DND-41 (cell line): ENCODE measurements at regions not wholly inside any gene's neighbourhood (a gene's known extent, or its start where the extent isn't known, plus 50 kb on each side); places are given as distances from the start of the nearest gene placed in this dataset.
"Not testable (repeated sequence)": the region's sequence is repeated elsewhere in the genome, so short reads cannot be mapped to it uniquely, and the experiment has no call there.

Experiments used
- ATAC-seq: fragments of 200-7000 bp; cut with Tn5 transposase; 3 replicates; pipeline ENCODE4 v1.9.1; 2021; ENCODE audit warnings: low read depth; ENCODE audit not compliant: insufficient read depth
- DNase-seq: peaks from one replicate; pipeline ENCODE4 v3.0.0-alpha.2; 2020
- H2AFZ ChIP-seq: 2 replicates; pipeline ENCODE4 v1.6.0; 2012; ENCODE audit warnings: low read depth, low read length
- H3K27ac ChIP-seq: 2 replicates; pipeline ENCODE4 v1.5.1; 2012; ENCODE audit warnings: low read length, inconsistent platforms
- H3K27me3 ChIP-seq: fragments of 200-600 bp; sonication (generic); 2 replicates; pipeline ENCODE4 v1.6.0; 2012; ENCODE audit warnings: low read length, mild to moderate bottlenecking, inconsistent platforms; ENCODE audit not compliant: insufficient read depth, poor library complexity
- H3K36me3 ChIP-seq: 2 replicates; pipeline ENCODE4 v1.5.1; 2012; ENCODE audit warnings: low read length, inconsistent platforms; ENCODE audit not compliant: insufficient read depth
- H3K4me1 ChIP-seq: 2 replicates; pipeline ENCODE4 v1.5.1; 2012; ENCODE audit warnings: mild to moderate bottlenecking, low read length; ENCODE audit not compliant: insufficient read depth
- H3K4me2 ChIP-seq: 2 replicates; pipeline ENCODE4 v1.6.0; 2012; ENCODE audit warnings: mild to moderate bottlenecking, moderate library complexity, low read length, inconsistent platforms; ENCODE audit not compliant: insufficient read depth
- H3K4me3 ChIP-seq, 2 experiments: fragments of 200-600 bp in 1 of 2; shearing (Covaris generic) in 1 of 2; 2 replicates each; pipeline ENCODE4 v1.5.1; 2012 to 2016; ENCODE audit warnings: inconsistent platforms in 2 of 2, low read length in 2 of 2, mild to moderate bottlenecking in 2 of 2, low read depth in 1 of 2, moderate library complexity in 1 of 2
- H3K79me2 ChIP-seq: 2 replicates; pipeline ENCODE4 v1.6.0; 2012; ENCODE audit warnings: low read length, inconsistent platforms; ENCODE audit not compliant: insufficient read depth
- H3K9ac ChIP-seq: 2 replicates; pipeline ENCODE4 v1.6.0; 2012; ENCODE audit warnings: low read depth, mild to moderate bottlenecking, inconsistent platforms, low read length, moderate library complexity
- H3K9me3 ChIP-seq: 2 replicates; pipeline ENCODE4 v1.5.1; 2012; ENCODE audit warnings: low read length, moderate library complexity, mild to moderate bottlenecking, inconsistent platforms; ENCODE audit not compliant: insufficient read depth, severe bottlenecking
- H4K20me1 ChIP-seq: 2 replicates; pipeline ENCODE4 v1.6.0; 2012; ENCODE audit warnings: low read length; ENCODE audit not compliant: insufficient read depth
- CTCF ChIP-seq: IDR thresholded peaks from 2 replicates; pipeline ENCODE4 v1.5.1; 2012; ENCODE audit warnings: borderline replicate concordance, low read length, moderate library complexity, mild to moderate bottlenecking; ENCODE audit not compliant: poor library complexity, severe bottlenecking; ENCODE audit errors: extremely low read depth
- EZH2 ChIP-seq: IDR thresholded peaks from 3 replicates; pipeline ENCODE4 v1.6.1; 2012; ENCODE audit warnings: borderline replicate concordance, low read depth, mild to moderate bottlenecking, moderate library complexity, low read length, inconsistent platforms; ENCODE audit not compliant: severe bottlenecking

- H3K9me3 ChIP-seq: no peaks in the 10 kb centered on the region
- TF ChIP-seq EZH2 (no peak), CTCF (no peak)
- no peak overlapping the region; the same call in 1 of the 2 replicates for H2AFZ ChIP-seq
- H3K27ac ChIP-seq: no peak overlapping the region
- H3K4me2 ChIP-seq: no peak overlapping the region
- DNase-seq (no peak), ATAC-seq (no peak)
- no peaks in the 10 kb centered on the region for H3K36me3 ChIP-seq
- no peaks in the 10 kb centered on the region for H3K27me3 ChIP-seq
- H3K4me3 ChIP-seq: no peak overlapping the region
- no peak overlapping the region for H3K9ac ChIP-seq
- no peaks in the 10 kb centered on the region for H3K79me2 ChIP-seq
- no peaks in the 10 kb centered on the region for H4K20me1 ChIP-seq
- H3K4me1 ChIP-seq: no peaks in the 10 kb centered on the region
Observed at GRCh38 chr9:7729371-7730163, 70.0 kb downstream of the DMAC1 start.

DNA sequence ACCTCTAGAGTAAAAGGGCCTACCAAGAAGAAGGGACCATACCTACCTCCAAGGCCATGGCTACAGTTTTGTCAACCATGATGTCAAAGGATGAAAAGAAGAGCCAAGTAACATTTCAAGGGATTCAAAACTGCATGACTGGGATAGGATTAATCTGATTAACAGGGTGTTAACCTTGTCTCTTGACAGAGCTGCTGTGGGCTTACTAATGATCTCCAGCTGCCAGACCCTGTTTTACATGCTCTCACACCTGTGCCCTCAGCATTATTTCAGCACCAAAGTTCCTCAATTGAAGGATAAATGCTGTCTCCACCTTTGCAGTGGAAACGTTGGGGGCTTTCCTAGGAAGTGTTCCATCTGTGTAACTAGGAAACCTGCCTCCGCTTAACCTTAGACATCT, 78.3 kb downstream of the DMAC1 start:
- Histone ChIP-seq H3K4me2 (no peak overlapping the region), H3K36me3 (no peaks in the 10 kb centered on the region), H3K27me3 (no peaks in the 10 kb centered on the region), H3K9me3 (no peaks in the 10 kb centered on the region), H4K20me1 (no peaks in the 10 kb centered on the region), H3K9ac (no peak overlapping the region), H3K27ac (no peak overlapping the region), H3K4me1 (no peaks in the 10 kb centered on the region), H3K4me3 (no peak overlapping the region), H2AFZ (no peak overlapping the region; the same call in 1 of the 2 replicates), H3K79me2 (no peaks in the 10 kb centered on the region)
- no peak for TF ChIP-seq EZH2
- no peak for TF ChIP-seq CTCF
- DNase-seq: no peak
- no peak for ATAC-seq

- H3K9ac ChIP-seq, H3K4me1 ChIP-seq, H3K79me2 ChIP-seq, ATAC-seq, H3K27ac ChIP-seq, DNase-seq, H3K4me3 ChIP-seq, H4K20me1 ChIP-seq, H3K4me2 ChIP-seq, H3K27me3 ChIP-seq, H3K36me3 ChIP-seq, H2AFZ ChIP-seq, H3K9me3 ChIP-seq: not testable (repeated sequence)
Observed at GRCh38 chr9:7713088-7713487, 86.5 kb downstream of the DMAC1 start.

DNA sequence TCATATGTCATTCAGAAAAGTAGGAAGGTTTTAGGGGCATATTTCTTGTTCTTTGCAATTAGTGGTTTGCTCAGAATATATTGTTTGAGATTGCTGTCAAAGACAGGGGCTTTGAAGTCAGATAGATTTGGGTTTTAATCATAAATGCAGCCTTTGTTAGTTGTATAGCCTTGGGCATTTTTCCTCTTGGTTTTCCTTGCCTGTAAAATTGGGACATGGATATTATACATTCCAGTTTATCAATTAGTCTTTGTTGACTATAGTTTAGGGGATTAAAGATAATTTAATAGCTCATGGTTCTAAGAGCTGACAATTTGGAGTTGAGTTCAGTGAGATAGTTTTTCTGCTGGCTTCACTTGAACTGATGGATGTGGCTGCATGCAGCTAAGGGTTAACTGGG, 88.9 kb downstream of the DMAC1 start:
- Histone ChIP-seq H3K4me1 (no peaks in the 10 kb centered on the region), H3K4me3 (no peak overlapping the region), H3K9ac (no peak overlapping the region), H3K27ac (no peak overlapping the region), H3K4me2 (no peak overlapping the region), H2AFZ (no peak overlapping the region), H4K20me1 (no peaks in the 10 kb centered on the region), H3K79me2 (no peaks in the 10 kb centered on the region), H3K9me3 (no peaks in the 10 kb centered on the region), H3K27me3 (no peaks in the 10 kb centered on the region), H3K36me3 (no peaks in the 10 kb centered on the region)
- ATAC-seq: no peak
- DNase-seq: no peak
- TF ChIP-seq CTCF (no peak), EZH2 (no peak)
